GM12878 (cell line): ENCODE measurements at regions not wholly inside any gene's neighbourhood (a gene's known extent, or its start where the extent isn't known, plus 50 kb on each side); places are given as distances from the start of the nearest gene placed in this dataset.
A peak's percentile ranks its signal among the peaks of the same experiment; 100 is the strongest.

ENCODE experiments used
- CREM ChIP-seq: IDR thresholded peaks from 2 replicates; pipeline ENCODE4 v1.6.1; 2014; ENCODE audit warnings: antibody characterized with exemption, low read depth
- EED ChIP-seq: sonication (generic); IDR thresholded peaks from 2 replicates; pipeline ENCODE4 v1.6.1; 2016; ENCODE audit warnings: antibody characterized with exemption, low read depth
- LARP7 ChIP-seq: fragments of 450-650 bp; IDR thresholded peaks from 2 replicates; pipeline ENCODE4 v1.6.1; 2017; ENCODE audit warnings: mild to moderate bottlenecking
- MEF2B ChIP-seq: fragments of 450-650 bp; IDR thresholded peaks from 2 replicates; pipeline ENCODE4 v1.6.1; 2018; ENCODE audit warnings: mild to moderate bottlenecking, moderate library complexity; ENCODE audit not compliant: partially characterized antibody, poor library complexity, severe bottlenecking
- MXI1 ChIP-seq: fragments of 150-350 bp; IDR thresholded peaks from 2 replicates; pipeline ENCODE4 v1.6.1; 2011; ENCODE audit warnings: low read depth, mild to moderate bottlenecking, inconsistent platforms, low read length, improper control_type of control experiment
- NFIC ChIP-seq: IDR thresholded peaks from 2 replicates; pipeline ENCODE4 v1.6.1; 2012; ENCODE audit warnings: low read depth, mild to moderate bottlenecking, inconsistent platforms, low read length, moderate library complexity
- NFXL1 ChIP-seq: fragments of 450-650 bp; IDR thresholded peaks from 2 replicates; pipeline ENCODE4 v1.6.1; 2017; ENCODE audit warnings: antibody characterized with exemption, mild to moderate bottlenecking, borderline replicate concordance
- NFYA ChIP-seq: IDR thresholded peaks from 2 replicates; pipeline ENCODE4 v1.6.1; 2011; ENCODE audit warnings: low read depth, mild to moderate bottlenecking, low read length, improper control_type of control experiment, borderline replicate concordance
- NR2C1 ChIP-seq: fragments of 450-650 bp; IDR thresholded peaks from 2 replicates; pipeline ENCODE4 v1.6.1; 2017; ENCODE audit warnings: antibody characterized with exemption, mild to moderate bottlenecking, moderate library complexity
- RAD21 ChIP-seq: IDR thresholded peaks from 2 replicates; pipeline ENCODE4 v1.6.1; 2011; ENCODE audit warnings: mild to moderate bottlenecking, low read depth, low read length, moderate library complexity; ENCODE audit not compliant: insufficient read depth
- RCOR1 ChIP-seq: conservative IDR thresholded peaks from 2 replicates; pipeline ENCODE4 v1.6.1; 2012; ENCODE audit warnings: low read depth, low read length, improper control_type of control experiment
- RELA ChIP-seq: fragments of 450-650 bp; IDR thresholded peaks from 2 replicates; pipeline ENCODE4 v1.8.0; 2014; ENCODE audit warnings: borderline replicate concordance; ENCODE audit not compliant: partially characterized antibody
- SMAD1 ChIP-seq: fragments of 450-650 bp; IDR thresholded peaks from 2 replicates; pipeline ENCODE4 v1.6.1; 2018; ENCODE audit warnings: mild to moderate bottlenecking, low read depth; ENCODE audit not compliant: partially characterized antibody
- SRF ChIP-seq, 2 experiments: IDR thresholded peaks; 2 replicates each; pipeline ENCODE4 v1.6.1; 2011; ENCODE audit warnings: low read depth in 2 of 2, low read length in 2 of 2, mild to moderate bottlenecking in 1 of 2, moderate library complexity in 1 of 2
- ZNF24 ChIP-seq: fragments of 450-650 bp; IDR thresholded peaks from 2 replicates; pipeline ENCODE4 v1.6.1; 2017; ENCODE audit warnings: antibody characterized with exemption, mild to moderate bottlenecking
- TF ChIP-seq, protein P1 (sequence below), 3 experiments: IDR thresholded peaks in 2 of 3; conservative IDR thresholded peaks in 1 of 3; 2 replicates each; pipeline ENCODE4 v1.5.1; 2011; ENCODE audit warnings: low read depth in 3 of 3, low read length in 3 of 3, mild to moderate bottlenecking in 3 of 3, control low read depth in 2 of 3, moderate library complexity in 2 of 3, inconsistent platforms in 1 of 3, mixed read lengths in 1 of 3; ENCODE audit not compliant: control insufficient read depth in 2 of 3, insufficient read depth in 1 of 3; ENCODE audit errors: extremely low read depth in 1 of 3
- TF ChIP-seq, protein P2 (sequence below): IDR thresholded peaks from 2 replicates; pipeline ENCODE4 v1.6.1; 2012; ENCODE audit warnings: low read depth, low read length, improper control_type of control experiment
- TF ChIP-seq, protein P3 (sequence below): fragments of 450-650 bp; IDR thresholded peaks from 2 replicates; pipeline ENCODE4 v1.6.1; 2017; ENCODE audit warnings: low read depth, mild to moderate bottlenecking, moderate library complexity
- TF ChIP-seq, protein P4 (sequence below): IDR thresholded peaks from 2 replicates; pipeline ENCODE4 v1.6.1; 2012; ENCODE audit warnings: low read depth, low read length, improper control_type of control experiment
- TF ChIP-seq, protein P5 (sequence below): fragments of 450-650 bp; IDR thresholded peaks from 2 replicates; pipeline ENCODE4 v1.6.1; 2017; ENCODE audit warnings: antibody characterized with exemption, mild to moderate bottlenecking, moderate library complexity
- TF ChIP-seq, protein P6 (sequence below): fragments of 450-650 bp; IDR thresholded peaks from 2 replicates; pipeline ENCODE4 v1.6.1; 2018; ENCODE audit warnings: mild to moderate bottlenecking, low read depth, moderate library complexity; ENCODE audit not compliant: partially characterized antibody

DNA sequence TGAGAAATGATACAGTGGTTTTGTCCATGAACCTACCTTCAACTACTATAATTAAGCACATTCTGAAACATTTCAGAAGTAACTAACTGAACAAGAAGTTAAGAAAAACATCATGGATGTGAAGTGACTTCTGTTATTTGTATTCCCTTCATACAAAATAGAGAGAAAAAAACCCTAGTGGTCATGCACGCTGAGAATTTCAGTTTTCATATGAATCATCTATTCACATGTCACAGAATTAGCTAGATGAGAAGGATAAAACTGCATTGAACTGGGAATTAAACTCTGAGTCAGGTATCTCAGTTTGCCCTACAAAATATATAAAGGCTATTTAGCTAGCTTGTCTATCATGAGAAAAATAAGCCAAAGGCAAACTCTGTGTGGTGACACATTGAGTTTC is 451.8 kb upstream of the FTMT start (continued):
- TF ChIP-seq NR2C1 (no peak), ZNF24 (no peak), LARP7 (no peak), RCOR1 (no peak), NFIC (peak; percentile 98), CREM (peak; percentile 78), EED (0 out of 2 replicates have a peak, but pooled peaks have one; percentile 25), MXI1 (no peak), RAD21 (no peak), RELA (no peak), SRF (IDR thresholded peaks at IDR 0.05; ENCODE audit: low read depth in 2 of 2, low read length in 2 of 2) (no peak), NFYA (no peak), SMAD1 (no peak), NFXL1 (no peak), MEF2B (peak; percentile 79)
- TF ChIP-seq, protein P1, sequence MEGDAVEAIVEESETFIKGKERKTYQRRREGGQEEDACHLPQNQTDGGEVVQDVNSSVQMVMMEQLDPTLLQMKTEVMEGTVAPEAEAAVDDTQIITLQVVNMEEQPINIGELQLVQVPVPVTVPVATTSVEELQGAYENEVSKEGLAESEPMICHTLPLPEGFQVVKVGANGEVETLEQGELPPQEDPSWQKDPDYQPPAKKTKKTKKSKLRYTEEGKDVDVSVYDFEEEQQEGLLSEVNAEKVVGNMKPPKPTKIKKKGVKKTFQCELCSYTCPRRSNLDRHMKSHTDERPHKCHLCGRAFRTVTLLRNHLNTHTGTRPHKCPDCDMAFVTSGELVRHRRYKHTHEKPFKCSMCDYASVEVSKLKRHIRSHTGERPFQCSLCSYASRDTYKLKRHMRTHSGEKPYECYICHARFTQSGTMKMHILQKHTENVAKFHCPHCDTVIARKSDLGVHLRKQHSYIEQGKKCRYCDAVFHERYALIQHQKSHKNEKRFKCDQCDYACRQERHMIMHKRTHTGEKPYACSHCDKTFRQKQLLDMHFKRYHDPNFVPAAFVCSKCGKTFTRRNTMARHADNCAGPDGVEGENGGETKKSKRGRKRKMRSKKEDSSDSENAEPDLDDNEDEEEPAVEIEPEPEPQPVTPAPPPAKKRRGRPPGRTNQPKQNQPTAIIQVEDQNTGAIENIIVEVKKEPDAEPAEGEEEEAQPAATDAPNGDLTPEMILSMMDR (IDR thresholded peaks at IDR 0.05 in 2 of 3, conservative IDR thresholded peaks at IDR 0.05 in 1 of 3; ENCODE audit: control insufficient read depth in 2 of 3, extremely low read depth in 1 of 3, insufficient read depth in 1 of 3, low read depth in 3 of 3, low read length in 3 of 3), result no peak
- TF ChIP-seq, protein P2, sequence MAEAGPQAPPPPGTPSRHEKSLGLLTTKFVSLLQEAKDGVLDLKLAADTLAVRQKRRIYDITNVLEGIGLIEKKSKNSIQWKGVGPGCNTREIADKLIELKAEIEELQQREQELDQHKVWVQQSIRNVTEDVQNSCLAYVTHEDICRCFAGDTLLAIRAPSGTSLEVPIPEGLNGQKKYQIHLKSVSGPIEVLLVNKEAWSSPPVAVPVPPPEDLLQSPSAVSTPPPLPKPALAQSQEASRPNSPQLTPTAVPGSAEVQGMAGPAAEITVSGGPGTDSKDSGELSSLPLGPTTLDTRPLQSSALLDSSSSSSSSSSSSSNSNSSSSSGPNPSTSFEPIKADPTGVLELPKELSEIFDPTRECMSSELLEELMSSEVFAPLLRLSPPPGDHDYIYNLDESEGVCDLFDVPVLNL, result no peak
- TF ChIP-seq, protein P3, sequence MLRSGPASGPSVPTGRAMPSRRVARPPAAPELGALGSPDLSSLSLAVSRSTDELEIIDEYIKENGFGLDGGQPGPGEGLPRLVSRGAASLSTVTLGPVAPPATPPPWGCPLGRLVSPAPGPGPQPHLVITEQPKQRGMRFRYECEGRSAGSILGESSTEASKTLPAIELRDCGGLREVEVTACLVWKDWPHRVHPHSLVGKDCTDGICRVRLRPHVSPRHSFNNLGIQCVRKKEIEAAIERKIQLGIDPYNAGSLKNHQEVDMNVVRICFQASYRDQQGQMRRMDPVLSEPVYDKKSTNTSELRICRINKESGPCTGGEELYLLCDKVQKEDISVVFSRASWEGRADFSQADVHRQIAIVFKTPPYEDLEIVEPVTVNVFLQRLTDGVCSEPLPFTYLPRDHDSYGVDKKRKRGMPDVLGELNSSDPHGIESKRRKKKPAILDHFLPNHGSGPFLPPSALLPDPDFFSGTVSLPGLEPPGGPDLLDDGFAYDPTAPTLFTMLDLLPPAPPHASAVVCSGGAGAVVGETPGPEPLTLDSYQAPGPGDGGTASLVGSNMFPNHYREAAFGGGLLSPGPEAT, result no peak
- TF ChIP-seq, protein P4, sequence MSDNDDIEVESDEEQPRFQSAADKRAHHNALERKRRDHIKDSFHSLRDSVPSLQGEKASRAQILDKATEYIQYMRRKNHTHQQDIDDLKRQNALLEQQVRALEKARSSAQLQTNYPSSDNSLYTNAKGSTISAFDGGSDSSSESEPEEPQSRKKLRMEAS, result no peak
- TF ChIP-seq, protein P5, sequence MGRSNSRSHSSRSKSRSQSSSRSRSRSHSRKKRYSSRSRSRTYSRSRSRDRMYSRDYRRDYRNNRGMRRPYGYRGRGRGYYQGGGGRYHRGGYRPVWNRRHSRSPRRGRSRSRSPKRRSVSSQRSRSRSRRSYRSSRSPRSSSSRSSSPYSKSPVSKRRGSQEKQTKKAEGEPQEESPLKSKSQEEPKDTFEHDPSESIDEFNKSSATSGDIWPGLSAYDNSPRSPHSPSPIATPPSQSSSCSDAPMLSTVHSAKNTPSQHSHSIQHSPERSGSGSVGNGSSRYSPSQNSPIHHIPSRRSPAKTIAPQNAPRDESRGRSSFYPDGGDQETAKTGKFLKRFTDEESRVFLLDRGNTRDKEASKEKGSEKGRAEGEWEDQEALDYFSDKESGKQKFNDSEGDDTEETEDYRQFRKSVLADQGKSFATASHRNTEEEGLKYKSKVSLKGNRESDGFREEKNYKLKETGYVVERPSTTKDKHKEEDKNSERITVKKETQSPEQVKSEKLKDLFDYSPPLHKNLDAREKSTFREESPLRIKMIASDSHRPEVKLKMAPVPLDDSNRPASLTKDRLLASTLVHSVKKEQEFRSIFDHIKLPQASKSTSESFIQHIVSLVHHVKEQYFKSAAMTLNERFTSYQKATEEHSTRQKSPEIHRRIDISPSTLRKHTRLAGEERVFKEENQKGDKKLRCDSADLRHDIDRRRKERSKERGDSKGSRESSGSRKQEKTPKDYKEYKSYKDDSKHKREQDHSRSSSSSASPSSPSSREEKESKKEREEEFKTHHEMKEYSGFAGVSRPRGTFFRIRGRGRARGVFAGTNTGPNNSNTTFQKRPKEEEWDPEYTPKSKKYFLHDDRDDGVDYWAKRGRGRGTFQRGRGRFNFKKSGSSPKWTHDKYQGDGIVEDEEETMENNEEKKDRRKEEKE, result no peak
- TF ChIP-seq, protein P6, sequence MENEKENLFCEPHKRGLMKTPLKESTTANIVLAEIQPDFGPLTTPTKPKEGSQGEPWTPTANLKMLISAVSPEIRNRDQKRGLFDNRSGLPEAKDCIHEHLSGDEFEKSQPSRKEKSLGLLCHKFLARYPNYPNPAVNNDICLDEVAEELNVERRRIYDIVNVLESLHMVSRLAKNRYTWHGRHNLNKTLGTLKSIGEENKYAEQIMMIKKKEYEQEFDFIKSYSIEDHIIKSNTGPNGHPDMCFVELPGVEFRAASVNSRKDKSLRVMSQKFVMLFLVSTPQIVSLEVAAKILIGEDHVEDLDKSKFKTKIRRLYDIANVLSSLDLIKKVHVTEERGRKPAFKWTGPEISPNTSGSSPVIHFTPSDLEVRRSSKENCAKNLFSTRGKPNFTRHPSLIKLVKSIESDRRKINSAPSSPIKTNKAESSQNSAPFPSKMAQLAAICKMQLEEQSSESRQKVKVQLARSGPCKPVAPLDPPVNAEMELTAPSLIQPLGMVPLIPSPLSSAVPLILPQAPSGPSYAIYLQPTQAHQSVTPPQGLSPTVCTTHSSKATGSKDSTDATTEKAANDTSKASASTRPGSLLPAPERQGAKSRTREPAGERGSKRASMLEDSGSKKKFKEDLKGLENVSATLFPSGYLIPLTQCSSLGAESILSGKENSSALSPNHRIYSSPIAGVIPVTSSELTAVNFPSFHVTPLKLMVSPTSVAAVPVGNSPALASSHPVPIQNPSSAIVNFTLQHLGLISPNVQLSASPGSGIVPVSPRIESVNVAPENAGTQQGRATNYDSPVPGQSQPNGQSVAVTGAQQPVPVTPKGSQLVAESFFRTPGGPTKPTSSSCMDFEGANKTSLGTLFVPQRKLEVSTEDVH, result no peak
